Choroid plexus epithelial cell (primary cell): ENCODE measurements at regions not wholly inside any gene's neighbourhood (a gene's known extent, or its start where the extent isn't known, plus 50 kb on each side); places are given as distances from the start of the nearest gene placed in this dataset.

ENCODE experiments used
- DNase-seq: peaks from one replicate; pipeline ENCODE4 v3.0.0-alpha.2; 2010; ENCODE audit warnings: low read depth
- H3K4me3 ChIP-seq: 2 replicates; pipeline ENCODE4 v1.5.1; 2011; ENCODE audit warnings: low read depth, mild to moderate bottlenecking, control low read depth, low read length, moderate library complexity
- TF ChIP-seq, protein P1 (sequence below): conservative IDR thresholded peaks from 2 replicates; pipeline ENCODE4 v1.5.1; 2011; ENCODE audit warnings: low read depth, mild to moderate bottlenecking, control low read depth, inconsistent platforms, low read length, moderate library complexity

DNA sequence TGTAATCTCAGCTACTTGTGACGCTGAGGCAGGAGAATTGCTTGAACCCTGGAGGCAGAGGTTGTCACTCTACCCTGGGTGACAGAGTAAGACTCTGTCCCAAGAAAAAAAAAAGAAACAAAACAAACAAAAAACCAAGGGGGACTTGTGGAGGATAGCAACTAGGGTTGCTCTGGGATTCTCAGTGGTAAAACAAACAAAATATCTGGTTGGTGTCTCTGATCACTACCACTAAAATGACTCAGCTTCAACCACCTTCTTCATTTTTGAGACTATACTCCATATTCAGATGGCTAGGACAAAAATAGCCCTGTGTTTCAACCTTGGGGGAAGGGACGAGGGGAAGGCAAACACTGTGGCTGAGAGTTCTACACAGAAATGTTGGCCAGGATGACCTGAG, 110.3 kb downstream of the ARRDC3 start:
- H3K4me3 ChIP-seq: no peak overlapping the region
- peak; percentile 52 for DNase-seq
- TF ChIP-seq, protein P1, sequence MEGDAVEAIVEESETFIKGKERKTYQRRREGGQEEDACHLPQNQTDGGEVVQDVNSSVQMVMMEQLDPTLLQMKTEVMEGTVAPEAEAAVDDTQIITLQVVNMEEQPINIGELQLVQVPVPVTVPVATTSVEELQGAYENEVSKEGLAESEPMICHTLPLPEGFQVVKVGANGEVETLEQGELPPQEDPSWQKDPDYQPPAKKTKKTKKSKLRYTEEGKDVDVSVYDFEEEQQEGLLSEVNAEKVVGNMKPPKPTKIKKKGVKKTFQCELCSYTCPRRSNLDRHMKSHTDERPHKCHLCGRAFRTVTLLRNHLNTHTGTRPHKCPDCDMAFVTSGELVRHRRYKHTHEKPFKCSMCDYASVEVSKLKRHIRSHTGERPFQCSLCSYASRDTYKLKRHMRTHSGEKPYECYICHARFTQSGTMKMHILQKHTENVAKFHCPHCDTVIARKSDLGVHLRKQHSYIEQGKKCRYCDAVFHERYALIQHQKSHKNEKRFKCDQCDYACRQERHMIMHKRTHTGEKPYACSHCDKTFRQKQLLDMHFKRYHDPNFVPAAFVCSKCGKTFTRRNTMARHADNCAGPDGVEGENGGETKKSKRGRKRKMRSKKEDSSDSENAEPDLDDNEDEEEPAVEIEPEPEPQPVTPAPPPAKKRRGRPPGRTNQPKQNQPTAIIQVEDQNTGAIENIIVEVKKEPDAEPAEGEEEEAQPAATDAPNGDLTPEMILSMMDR: no peak

DNA sequence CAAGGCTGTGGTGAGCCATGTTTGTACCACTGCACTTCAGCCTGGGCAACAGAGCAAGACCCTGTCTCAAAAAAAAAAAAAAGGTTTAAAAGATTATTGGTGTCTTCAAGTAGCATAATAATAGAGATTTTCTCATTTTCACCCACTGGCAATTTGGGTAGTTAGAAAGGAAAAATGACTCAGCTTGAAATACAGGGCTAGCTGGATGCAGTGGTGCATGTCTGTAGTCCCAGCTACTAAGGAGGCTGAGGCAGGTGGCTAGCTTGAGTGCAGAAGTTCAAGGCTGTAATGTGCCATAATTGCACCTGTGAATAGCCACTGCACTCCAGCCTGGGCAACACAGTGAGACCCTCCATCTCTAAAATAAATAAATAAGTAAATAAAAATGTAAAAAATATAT, 111.1 kb downstream of the ARRDC3 start:
- TF ChIP-seq, protein P1: no peak
- H3K4me3 ChIP-seq: no peak overlapping the region
- no peak for DNase-seq

DNA sequence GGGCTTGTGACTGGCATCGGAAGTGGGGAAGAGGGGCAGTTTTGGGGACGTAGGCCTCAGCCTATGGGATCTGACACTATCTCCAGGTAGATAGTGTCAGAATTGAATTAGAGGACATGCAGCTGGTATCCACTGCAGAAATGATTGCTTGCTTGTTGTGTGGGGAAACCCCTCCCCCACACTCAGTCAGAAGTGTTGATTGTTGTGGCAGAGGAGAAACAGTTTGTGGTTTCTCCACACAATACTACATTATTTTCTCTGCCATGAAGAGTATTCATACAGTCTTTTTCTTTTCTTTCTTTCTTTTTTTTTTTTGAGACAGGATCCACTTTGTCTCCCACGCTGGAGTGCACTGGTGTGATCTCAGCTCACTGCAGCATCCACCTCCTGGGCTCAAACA, 113.9 kb downstream of the ARRDC3 start:
- no peak overlapping the region for H3K4me3 ChIP-seq
- DNase-seq: no peak
- TF ChIP-seq, protein P1: no peak

DNA sequence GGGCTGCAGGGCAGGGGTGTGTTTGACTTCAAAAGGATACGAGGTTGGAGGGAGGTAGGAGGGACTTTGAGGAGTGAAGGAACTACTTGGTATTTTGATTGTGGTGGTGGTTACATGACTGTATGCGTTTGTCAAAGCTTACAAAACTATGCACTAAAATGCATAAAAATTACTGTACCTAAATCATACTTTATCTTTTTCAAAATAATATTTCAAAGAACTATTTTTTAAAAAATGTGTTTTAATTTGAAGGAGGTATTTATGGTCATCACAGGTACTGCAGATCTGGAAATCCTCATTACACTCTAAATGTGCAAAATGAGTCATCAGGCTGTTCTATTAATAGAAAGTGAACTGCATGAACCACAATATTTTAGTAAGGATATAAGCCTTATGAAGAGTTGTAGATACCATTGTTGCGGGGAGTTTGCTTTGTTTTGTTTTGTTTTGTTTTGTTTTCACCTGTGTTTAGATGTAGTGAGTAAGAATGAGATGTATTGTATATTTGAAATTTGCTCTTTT, 116.9 kb downstream of the ARRDC3 start:
- TF ChIP-seq, protein P1: no peak
- H3K4me3 ChIP-seq: no peak overlapping the region
- peak; percentile 72 for DNase-seq

DNA sequence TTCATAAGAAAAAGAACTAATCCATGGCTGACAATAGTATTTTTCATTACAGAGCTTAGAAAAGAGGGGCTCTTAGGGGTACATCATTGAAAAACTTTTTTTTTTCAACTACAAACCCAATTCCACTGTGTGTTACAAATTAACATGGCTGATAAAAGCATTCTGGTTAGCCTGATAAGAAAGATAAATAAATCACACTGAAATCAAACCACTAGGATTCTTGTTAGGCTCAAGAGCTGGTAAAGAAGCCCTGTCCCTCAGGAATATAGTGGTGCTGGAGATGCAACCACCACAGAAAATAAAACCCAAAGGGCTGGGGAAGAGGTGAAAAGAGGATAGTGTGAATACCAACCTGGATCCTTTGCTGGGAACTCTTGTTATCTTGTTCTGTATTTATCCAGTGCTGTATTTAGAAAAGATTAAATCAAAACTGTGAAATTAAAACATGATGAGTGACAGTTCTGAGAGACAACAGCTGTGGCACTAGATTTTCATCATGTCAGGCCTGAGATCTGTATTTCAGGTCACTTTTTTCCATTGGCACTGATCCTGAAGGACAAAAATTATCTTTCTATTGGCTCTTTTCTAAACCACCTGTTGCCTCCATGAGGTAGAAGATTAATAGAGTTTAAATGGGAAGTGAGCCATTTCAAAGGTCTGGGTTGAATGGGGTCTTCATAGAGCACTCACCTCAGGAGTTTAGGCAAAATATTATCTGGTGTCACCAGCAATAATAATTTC, 118.6 kb downstream of the ARRDC3 start:
- no peak for DNase-seq
- H3K4me3 ChIP-seq: no peak overlapping the region
- TF ChIP-seq, protein P1: no peak

DNA sequence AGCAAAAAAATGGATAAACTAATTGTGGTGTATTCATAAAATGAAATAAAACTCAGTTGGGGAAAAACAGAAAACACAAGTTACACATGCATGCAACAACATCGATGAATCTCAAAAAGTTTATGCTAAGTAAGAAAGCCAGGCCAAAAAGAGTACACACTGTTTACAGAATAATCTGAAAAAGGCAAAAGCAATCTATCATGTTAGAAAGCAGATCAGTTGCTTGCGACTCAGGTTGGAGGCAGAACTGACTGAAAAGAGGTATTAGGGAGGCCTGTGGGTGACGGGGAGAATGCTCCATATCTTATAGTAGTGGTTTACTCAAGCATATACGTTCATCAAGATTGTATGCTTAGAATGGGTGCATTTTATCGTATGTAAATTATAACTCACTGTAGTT, 119.2 kb downstream of the ARRDC3 start:
- TF ChIP-seq, protein P1: no peak
- DNase-seq: no peak
- H3K4me3 ChIP-seq: no peak overlapping the region

DNA sequence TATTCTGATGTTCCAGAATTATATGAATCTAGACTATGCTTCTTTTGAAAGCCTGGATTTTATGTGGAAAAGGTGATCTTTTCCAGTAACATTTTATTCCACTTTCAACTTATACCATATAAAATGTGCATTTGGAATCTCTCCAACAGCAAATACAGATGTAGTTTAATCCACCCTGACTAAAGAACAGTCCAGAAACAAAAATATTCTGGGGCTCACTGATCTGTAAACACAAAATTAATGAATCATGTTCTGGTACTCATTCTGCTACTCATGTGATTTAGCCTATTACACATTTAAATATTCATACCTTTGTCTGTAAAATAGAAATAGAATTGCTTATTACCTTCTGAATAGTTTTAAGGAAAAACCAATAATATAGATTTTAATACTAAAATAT, 125.8 kb downstream of the ARRDC3 start:
- no peak overlapping the region for H3K4me3 ChIP-seq
- peak; percentile 32 for DNase-seq
- TF ChIP-seq, protein P1: no peak
